Naive thymus-derived CD8-positive, alpha-beta T cell (primary cell): ENCODE measurements at regions not wholly inside any gene's neighbourhood (a gene's known extent, or its start where the extent isn't known, plus 50 kb on each side); places are given as distances from the start of the nearest gene placed in this dataset.

Source experiments
- ATAC-seq, 2 donors: fragments of 150-1000 bp; cut with Tn5 transposase in 1 of 2; sonication (Bioruptor Pico), chemical (Tn5 transposase) in 1 of 2; 1 replicate in 1 of 2; 2 replicates in 1 of 2; pipeline ENCODE4 v1.10.0; 2021; ENCODE audit warnings: mild to moderate bottlenecking in 2 of 2, moderate library complexity in 2 of 2
- POLR2A ChIA-PET: fragments of 350-600 bp; sonication (Branson Sonifier 250); formaldehyde crosslinking; loops from one replicate; lab custom pipeline; 2021; ENCODE audit warnings: antibody characterized with exemption; lab: Charles Lee
- DNase-seq, 10 donors: peaks; one replicate each; pipeline versions ENCODE4 v3.0.0 to v3.0.0-alpha.2; 2020 to 2022
- H3K27ac Mint-ChIP-seq, 10 donors: one replicate each; pipeline ENCODE4 v1.8.0; 2020 to 2022; ENCODE audit warnings: mild to moderate bottlenecking in 10 of 10, mixed read lengths in 10 of 10, moderate library complexity in 4 of 10, inconsistent platforms in 1 of 10
- H3K27me3 Mint-ChIP-seq, 5 donors: one replicate each; pipeline ENCODE4 v1.8.0; 2021 to 2022; ENCODE audit warnings: mixed read lengths in 5 of 5
- H3K36me3 Mint-ChIP-seq, 3 donors: one replicate each; pipeline ENCODE4 v1.8.0; 2020 to 2022; ENCODE audit warnings: mixed read lengths in 3 of 3, mild to moderate bottlenecking in 2 of 3, inconsistent platforms in 1 of 3
- H3K4me1 Mint-ChIP-seq, 4 donors: one replicate each; pipeline ENCODE4 v1.8.0; 2021 to 2022; ENCODE audit warnings: mixed read lengths in 4 of 4
- H3K4me3 Mint-ChIP-seq, 10 donors: one replicate each; pipeline ENCODE4 v1.8.0; 2020 to 2022; ENCODE audit warnings: mild to moderate bottlenecking in 10 of 10, mixed read lengths in 10 of 10, moderate library complexity in 6 of 10, inconsistent platforms in 1 of 10
- H3K9me3 Mint-ChIP-seq, 9 donors: one replicate each; pipeline ENCODE4 v1.8.0; 2020 to 2022; ENCODE audit warnings: mixed read lengths in 9 of 9, mild to moderate bottlenecking in 3 of 9, inconsistent platforms in 1 of 9, moderate library complexity in 1 of 9

DNA sequence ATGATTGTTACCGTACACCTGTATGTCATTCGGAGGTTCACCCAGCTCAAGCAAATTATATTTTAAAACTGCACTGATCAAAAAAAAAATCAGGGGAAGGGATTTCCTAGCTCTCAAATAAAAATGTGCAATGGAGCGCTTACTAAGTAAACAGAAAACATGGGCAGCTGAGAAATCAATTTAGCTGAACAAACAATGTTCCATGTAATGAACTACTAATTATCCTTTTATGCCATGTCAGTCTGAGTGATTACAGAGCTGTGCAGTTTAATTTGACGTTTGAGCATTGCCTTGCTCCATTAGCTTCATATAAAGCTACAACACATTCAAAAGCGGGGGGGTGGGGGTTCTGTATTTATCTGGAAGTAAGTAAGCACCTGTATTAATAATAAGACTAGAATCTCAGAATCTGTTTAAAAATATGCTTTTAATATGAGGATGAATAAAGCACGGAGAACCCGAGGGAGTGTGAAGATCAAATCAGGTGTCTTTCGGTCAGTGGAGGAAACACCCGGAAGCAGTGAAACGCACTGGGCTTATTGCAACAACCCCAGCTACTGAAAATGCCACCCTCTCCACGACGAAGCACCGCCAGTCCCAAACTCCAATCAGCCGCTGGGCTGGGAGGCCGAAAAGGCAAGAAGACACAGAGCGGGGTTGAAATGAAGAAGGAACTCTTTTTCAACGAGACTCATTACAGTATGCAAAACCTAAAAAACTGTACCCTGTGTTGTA, 196.5 kb upstream of the ATP11B start:
- Mint-ChIP-seq H3K27me3 (peaks cover 0 to 17% (median 0%) of the 10 kb centered on the region in 5 donors), H3K9me3 (no peaks in the 10 kb centered on the region), H3K4me1 (no peaks in the 10 kb centered on the region), H3K36me3 (no peaks in the 10 kb centered on the region), H3K27ac (no peak overlapping the region), H3K4me3 (no peak overlapping the region)
- POLR2A ChIA-PET: no interaction called here
- DNase-seq (no peak), ATAC-seq (no peak)

DNA sequence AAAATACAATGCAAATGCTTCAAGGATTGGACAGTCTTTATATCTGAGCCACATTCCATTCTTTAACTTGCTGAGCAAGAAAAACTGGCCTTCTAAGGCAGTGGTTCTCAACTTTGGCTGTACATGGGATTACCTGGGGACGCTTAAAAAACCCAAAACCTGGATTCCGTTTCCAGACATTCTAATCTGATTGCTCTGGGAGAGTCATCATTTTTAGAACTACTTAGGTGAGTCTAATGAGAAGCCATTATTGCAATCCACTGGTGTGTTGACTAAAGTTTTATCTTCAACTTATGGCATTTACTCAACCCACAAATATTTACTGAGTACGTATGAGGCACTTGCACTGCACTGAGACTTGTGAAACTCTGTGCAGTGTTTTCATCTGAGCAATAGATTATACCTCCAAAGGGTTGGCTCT, 195.7 kb upstream of the ATP11B start:
- POLR2A ChIA-PET: no interaction called here
- Mint-ChIP-seq H3K27ac (no peak overlapping the region), H3K9me3 (no peaks in the 10 kb centered on the region), H3K4me3 (no peak overlapping the region), H3K27me3 (peaks cover 0 to 17% (median under 1%) of the 10 kb centered on the region in 5 donors), H3K4me1 (no peaks in the 10 kb centered on the region), H3K36me3 (no peaks in the 10 kb centered on the region)
- ATAC-seq (no peak), DNase-seq (no peak)

DNA sequence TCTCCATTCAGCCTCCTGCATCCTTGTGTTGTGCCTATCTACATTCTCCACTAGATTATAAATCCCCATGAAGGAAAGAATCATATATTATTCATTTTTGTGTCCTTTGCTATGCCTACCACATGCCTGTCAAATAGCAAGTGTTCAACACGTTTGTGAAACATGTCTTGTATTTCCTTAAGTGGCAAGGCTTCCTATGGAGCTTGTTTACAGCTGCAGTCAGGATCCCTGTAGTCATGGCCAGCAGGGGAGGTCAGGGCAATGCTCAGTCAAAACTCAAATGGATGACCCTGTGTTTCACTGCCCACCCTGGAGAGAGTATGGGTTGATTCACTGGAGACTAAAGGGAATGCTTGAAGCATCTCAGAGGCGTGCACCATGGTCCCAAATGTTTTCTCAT, 191.7 kb upstream of the ATP11B start:
- POLR2A ChIA-PET: no interaction called here

DNA sequence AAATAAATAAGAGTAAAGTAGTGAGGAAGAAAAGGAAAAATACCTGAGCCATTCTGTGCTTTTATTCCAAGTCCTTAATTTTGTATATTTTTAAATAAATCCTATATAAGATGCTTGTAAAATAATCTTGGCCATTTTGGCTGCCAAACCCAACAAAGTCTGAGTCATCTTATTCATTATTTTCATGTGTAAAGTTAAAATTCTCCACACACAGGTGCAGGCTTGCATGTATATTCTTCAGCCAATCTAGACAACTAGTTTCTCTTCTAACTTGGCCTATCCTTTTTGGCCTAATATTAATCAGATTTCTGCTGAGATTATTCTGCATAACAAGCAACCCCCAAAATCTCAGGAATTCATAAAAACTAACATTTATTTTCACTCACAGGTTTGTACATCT, 189.8 kb upstream of the ATP11B start:
- Mint-ChIP-seq H3K4me3 (no peak overlapping the region), H3K4me1 (no peaks in the 10 kb centered on the region), H3K36me3 (no peaks in the 10 kb centered on the region), H3K27ac (no peak overlapping the region), H3K27me3 (peaks cover 0 to 6% (median 3%) of the 10 kb centered on the region in 5 donors), H3K9me3 (no peaks in the 10 kb centered on the region)
- POLR2A ChIA-PET: no interaction called here
- no peak for DNase-seq
- no peak for ATAC-seq

More for the DNA sequence above, 191.7 kb upstream of the ATP11B start:
- no peak overlapping the region for H3K4me3 Mint-ChIP-seq
- H3K27me3 Mint-ChIP-seq: peaks cover 0 to 6% (median 0%) of the 10 kb centered on the region in 5 donors
- no peaks in the 10 kb centered on the region for H3K4me1 Mint-ChIP-seq
- no peak overlapping the region for H3K27ac Mint-ChIP-seq
- H3K36me3 Mint-ChIP-seq: no peaks in the 10 kb centered on the region
- DNase-seq: no peak
- no peaks in the 10 kb centered on the region for H3K9me3 Mint-ChIP-seq
- no peak for ATAC-seq

DNA sequence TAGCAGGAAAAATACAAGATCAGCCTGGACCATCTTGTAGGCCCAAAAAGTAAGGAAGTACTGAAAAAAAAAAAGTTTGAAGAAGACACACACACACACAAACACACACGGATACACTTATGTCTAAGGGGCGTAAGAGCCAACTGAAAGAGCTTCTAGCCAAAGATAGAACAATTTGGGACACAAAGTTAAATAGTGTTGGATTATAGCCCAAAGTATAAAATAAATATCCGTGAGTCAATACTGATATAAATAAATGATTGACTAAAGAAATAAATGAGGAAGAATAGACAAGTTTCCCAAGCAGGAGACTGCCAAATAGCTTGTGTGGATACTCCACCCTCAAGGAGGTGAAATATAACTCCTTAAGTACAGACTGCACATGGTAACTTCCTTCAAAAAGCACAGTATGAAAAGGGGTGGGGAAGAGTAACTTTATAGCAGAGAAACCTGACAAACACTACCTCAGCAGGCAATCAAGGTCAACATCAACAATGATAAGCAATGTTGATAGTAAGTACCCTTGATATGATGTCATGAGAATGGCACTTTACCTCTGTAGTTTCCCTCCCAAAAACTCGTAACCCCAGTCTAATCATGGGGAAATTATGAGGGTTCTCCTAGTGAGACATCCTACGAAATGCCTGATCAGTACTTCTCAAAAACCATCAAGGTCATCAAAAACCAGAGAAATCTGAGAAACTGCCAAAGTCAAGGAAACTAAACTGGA, 187.3 kb upstream of the ATP11B start:
- no peak for ATAC-seq
- H3K4me3 Mint-ChIP-seq: no peak overlapping the region
- POLR2A ChIA-PET: no interaction called here
- peaks cover 4 to 18% (median 5%) of the 10 kb centered on the region in 5 donors for H3K27me3 Mint-ChIP-seq
- no peak for DNase-seq
- H3K36me3 Mint-ChIP-seq: no peaks in the 10 kb centered on the region
- H3K4me1 Mint-ChIP-seq: no peaks in the 10 kb centered on the region
- no peak overlapping the region for H3K27ac Mint-ChIP-seq
- H3K9me3 Mint-ChIP-seq: no peaks in the 10 kb centered on the region

DNA sequence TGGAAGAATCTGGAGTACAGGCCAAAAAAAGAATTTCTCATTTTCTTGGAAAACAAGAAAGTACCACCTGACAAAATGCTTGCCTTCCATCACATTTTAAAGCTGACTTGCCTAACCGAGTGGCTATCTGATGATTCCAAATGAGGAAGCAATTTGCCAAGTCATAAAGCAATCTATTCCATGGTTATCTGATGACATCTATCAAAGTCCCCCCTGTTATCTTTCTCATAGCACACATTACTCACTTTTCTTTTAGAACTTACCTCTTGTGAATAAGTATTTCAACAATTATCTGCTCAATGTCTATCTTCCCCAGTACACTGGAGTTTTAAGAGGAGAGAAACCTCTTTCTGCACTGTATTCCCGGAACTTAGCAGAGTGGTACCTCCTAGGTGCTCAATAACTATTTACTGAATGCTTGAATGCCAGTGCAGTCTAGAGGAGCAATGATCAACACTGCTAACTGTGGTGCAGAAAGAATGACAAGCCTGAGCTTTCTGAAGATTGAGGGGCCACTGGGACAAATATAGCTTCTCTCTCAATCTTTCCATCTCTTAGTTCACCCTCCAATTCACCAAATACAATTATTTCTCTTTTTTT, 186.3 kb upstream of the ATP11B start:
- Mint-ChIP-seq H3K27ac (no peak overlapping the region), H3K4me3 (no peak overlapping the region), H3K27me3 (peaks cover 4 to 18% (median 9%) of the 10 kb centered on the region in 5 donors), H3K9me3 (no peaks in the 10 kb centered on the region), H3K4me1 (no peaks in the 10 kb centered on the region), H3K36me3 (no peaks in the 10 kb centered on the region)
- no peak for DNase-seq
- no peak for ATAC-seq
- POLR2A ChIA-PET: no interaction called here

DNA sequence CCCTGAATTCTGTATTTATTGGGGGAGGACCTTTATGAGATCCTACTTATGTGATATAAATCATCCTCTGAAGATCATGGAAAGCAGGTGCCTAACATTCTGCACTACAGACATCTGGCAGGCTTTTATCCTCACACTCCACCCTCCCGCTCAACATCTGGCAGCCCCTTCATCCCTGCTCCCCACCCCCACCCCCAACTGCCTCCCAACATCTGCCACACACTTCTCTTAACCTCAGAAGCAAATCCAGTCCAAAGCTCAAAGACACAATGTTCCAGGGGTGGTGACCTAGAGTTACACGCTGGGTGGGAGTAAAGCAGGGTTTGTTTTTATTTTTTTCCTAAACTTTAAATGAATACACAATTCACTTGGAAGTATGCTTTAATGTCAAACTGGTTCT, 184.5 kb upstream of the ATP11B start:
- Mint-ChIP-seq H3K36me3 (no peaks in the 10 kb centered on the region), H3K4me1 (no peaks in the 10 kb centered on the region), H3K27me3 (peaks cover 5 to 18% (median 13%) of the 10 kb centered on the region in 5 donors), H3K9me3 (no peaks in the 10 kb centered on the region), H3K27ac (no peak overlapping the region), H3K4me3 (no peak overlapping the region)
- DNase-seq (no peak), ATAC-seq (no peak)
- POLR2A ChIA-PET: no interaction called here

DNA sequence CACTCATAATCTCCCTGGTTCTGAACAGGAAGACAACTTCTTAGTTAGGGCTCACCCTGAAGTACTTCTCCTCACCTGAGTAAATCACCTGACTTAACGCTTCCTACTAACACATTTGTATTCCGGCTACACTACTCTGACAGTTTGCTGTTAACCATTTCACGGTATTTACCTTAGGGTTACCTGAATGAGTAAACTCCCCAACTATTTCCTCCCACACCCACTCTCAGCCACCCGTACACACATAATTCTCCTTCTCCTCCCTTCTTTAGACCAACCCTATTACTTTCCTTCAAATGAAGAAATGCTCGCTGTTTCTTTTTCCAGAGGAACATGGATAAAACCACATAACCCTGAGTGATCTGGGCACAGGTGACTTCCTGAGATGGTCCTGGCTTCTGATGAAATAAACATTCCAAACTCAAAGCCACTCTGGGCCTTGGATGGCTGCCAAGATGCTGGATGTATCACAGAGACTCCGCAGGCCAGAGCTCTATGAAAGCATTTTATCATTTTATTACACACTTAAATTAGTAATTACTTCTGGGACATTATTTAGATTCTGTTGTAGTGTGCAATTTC, 183.6 kb upstream of the ATP11B start:
- Mint-ChIP-seq H3K27ac (no peak overlapping the region), H3K4me3 (no peak overlapping the region), H3K9me3 (no peaks in the 10 kb centered on the region), H3K4me1 (no peaks in the 10 kb centered on the region), H3K36me3 (no peaks in the 10 kb centered on the region), H3K27me3 (peaks cover 5 to 18% (median 13%) of the 10 kb centered on the region in 5 donors)
- DNase-seq: no peak
- POLR2A ChIA-PET: no interaction called here
- no peak for ATAC-seq

DNA sequence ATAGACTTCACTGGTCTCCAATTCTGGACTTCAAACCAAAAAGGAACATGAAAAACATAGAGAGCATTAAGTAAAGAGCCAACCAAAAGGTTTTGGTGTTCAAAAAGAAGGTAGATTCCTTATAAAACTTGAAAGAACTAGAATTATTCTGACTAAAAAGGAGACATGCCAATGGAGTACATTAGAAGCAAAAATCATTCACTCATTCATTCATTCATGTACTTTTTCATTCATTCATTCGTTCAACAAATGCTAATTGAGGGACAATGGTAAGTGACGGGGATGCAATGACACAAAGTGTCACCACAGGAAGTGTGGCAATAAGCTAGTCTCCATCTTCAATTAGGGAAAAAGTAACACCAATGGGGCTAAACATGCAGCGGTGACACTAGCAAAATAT, 181.0 kb upstream of the ATP11B start:
- Mint-ChIP-seq H3K36me3 (no peaks in the 10 kb centered on the region), H3K27me3 (peaks cover 5 to 27% (median 16%) of the 10 kb centered on the region in 5 donors), H3K27ac (no peak overlapping the region), H3K9me3 (no peaks in the 10 kb centered on the region), H3K4me1 (no peaks in the 10 kb centered on the region), H3K4me3 (no peak overlapping the region)
- DNase-seq (no peak), ATAC-seq (no peak)
- POLR2A ChIA-PET: no interaction called here

DNA sequence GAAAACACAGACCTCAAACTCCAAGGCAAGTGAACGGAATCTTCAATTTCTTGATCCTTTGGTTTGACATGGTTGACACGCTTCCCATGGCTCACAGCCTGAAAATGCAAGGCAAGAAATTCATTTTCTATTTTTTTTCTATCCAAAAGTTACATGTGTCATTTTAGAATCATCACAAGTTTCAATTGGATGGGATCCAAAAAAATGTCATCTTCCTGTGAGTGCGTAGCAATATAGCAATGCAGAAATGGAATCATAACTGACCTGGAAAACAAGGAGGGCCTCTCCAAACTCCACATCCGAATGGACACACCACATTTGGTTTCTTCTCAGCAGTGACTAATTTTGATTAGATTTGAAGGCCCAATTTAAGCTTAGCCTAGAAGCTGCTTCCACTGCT, 175.8 kb upstream of the ATP11B start:
- Mint-ChIP-seq H3K27ac (no peak overlapping the region), H3K9me3 (no peaks in the 10 kb centered on the region), H3K27me3 (peaks cover 1 to 27% (median 10%) of the 10 kb centered on the region in 5 donors), H3K36me3 (no peaks in the 10 kb centered on the region), H3K4me3 (no peak overlapping the region), H3K4me1 (no peaks in the 10 kb centered on the region)
- ATAC-seq (no peak), DNase-seq (no peak)
- POLR2A ChIA-PET: no interaction called here

DNA sequence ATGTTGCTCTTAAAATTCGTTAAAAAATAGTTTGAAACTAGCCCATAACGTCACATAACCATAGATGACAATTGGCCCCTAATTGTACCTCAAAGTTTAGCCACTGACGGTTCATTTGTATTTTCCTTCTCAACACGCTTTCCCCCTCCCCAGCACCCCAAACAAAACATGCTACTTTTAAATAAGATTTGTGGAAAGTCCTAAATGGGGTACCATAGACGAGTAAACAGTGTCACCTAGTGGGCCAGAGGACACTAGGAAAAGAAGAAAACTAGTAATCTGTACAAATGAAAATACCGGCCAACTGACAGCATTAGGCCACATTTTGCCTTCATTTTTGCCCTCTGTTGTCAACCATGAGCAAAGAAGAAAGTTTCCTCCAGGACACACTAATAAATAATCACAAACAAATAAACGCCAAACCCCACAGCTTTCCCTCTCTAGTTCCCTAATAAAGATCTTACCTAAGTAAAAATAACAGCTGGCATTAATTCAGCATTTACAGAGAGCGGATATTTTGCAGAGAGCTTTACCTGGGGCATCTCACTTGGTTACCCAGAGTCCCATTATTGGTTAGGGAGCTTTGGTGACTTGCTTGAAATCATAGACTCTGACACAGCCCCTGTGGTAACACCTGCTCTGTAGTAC, 175.1 kb upstream of the ATP11B start:
- Mint-ChIP-seq H3K4me3 (no peak overlapping the region), H3K27me3 (peaks cover 1 to 27% (median 12%) of the 10 kb centered on the region in 5 donors), H3K36me3 (no peaks in the 10 kb centered on the region), H3K4me1 (no peaks in the 10 kb centered on the region), H3K27ac (no peak overlapping the region), H3K9me3 (no peaks in the 10 kb centered on the region)
- DNase-seq (no peak), ATAC-seq (no peak)
- POLR2A ChIA-PET: no interaction called here

DNA sequence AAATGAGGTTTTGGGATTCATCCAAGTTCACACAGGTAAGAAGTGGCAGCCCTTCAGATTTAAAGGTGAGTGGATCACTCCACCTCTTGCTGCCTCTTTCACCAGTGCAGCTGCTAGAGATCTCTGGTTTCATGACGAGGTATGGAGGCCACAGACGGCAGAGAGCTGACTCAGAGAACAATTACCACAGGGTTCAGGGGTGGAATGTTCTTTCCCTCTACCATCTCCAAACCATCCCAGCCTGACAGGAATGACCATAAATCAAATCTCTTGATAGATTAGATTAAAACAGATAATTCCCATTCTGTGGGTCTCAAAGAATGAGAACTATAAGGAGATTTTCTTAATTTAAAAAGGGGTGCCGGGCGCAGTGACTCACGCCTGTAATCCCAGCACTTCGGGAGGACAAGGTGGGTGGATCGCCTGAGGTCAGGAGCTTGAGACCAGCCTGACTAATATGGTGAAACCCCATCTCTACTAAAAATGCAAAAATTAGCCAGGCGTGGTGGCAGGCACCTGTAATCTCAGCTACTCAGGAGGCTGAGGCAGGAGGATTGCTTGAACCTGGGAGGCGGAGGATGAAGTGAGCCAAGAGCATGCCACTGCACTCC, 174.2 kb upstream of the ATP11B start:
- Mint-ChIP-seq H3K4me3 (no peak overlapping the region), H3K4me1 (no peaks in the 10 kb centered on the region), H3K36me3 (no peaks in the 10 kb centered on the region), H3K27ac (no peak overlapping the region), H3K27me3 (peaks cover 0 to 27% (median 9%) of the 10 kb centered on the region in 5 donors), H3K9me3 (no peaks in the 10 kb centered on the region)
- ATAC-seq (no peak), DNase-seq (no peak)
- POLR2A ChIA-PET: no interaction called here
